ENCODE measurements at regions not wholly inside any gene's neighbourhood (a gene's known extent, or its start where the extent isn't known, plus 50 kb on each side); places are given as distances from the start of the nearest gene placed in this dataset.

- peak overlapping the region; percentile 13 for H2AFZ ChIP-seq (ENCODE audit: low read length)
- no peaks in the 10 kb centered on the region for H3K36me3 ChIP-seq (ENCODE audit: insufficient read depth, low read length)
- TF ChIP-seq CTCF (IDR thresholded peaks at IDR 0.05; ENCODE audit: extremely low read depth, low read depth, low read length): no peak
Measured at GRCh38 chr7:46630031-46630430, 709.0 kb upstream of the IGFBP3 start.

GRCh38 chr7:46628389-46628788 lies 707.3 kb upstream of the IGFBP3 start:
- peaks cover 6% of the 10 kb centered on the region for H3K4me1 ChIP-seq (ENCODE audit: insufficient read depth, low read length)
- H3K27me3 ChIP-seq (ENCODE audit: insufficient read depth, low read length): no peaks in the 10 kb centered on the region
- no peaks in the 10 kb centered on the region for H3K9me3 ChIP-seq (ENCODE audit: low read depth, low read length)
- no peak for DNase-seq (ENCODE audit: insufficient read length, low spot score, missing footprints)
- H4K20me1 ChIP-seq (ENCODE audit: insufficient read depth, low read length): no peaks in the 10 kb centered on the region
- H3K36me3 ChIP-seq (ENCODE audit: insufficient read depth, low read length): no peaks in the 10 kb centered on the region
- TF ChIP-seq CTCF (IDR thresholded peaks at IDR 0.05; ENCODE audit: extremely low read depth, low read depth, low read length): no peak
- H3K79me2 ChIP-seq (ENCODE audit: insufficient read depth, low read length): no peaks in the 10 kb centered on the region
- H2AFZ ChIP-seq (ENCODE audit: low read length): no peak overlapping the region
- H3K4me3 ChIP-seq (ENCODE audit: insufficient read depth, low read length): no peak overlapping the region
- H3K27ac ChIP-seq (ENCODE audit: low read depth, low read length): no peak overlapping the region
- no peak overlapping the region for H3K4me2 ChIP-seq (ENCODE audit: insufficient read depth, low read length)

More at GRCh38 chr7:46630031-46630430, 709.0 kb upstream of the IGFBP3 start:
- H3K27me3 ChIP-seq (ENCODE audit: insufficient read depth, low read length): no peaks in the 10 kb centered on the region
- H3K27ac ChIP-seq (ENCODE audit: low read depth, low read length): peak overlapping the region; percentile 17
- H3K79me2 ChIP-seq (ENCODE audit: insufficient read depth, low read length): no peaks in the 10 kb centered on the region
- H3K9me3 ChIP-seq (ENCODE audit: low read depth, low read length): no peaks in the 10 kb centered on the region
- peaks cover 6% of the 10 kb centered on the region for H3K4me1 ChIP-seq (ENCODE audit: insufficient read depth, low read length)
- H3K4me2 ChIP-seq (ENCODE audit: insufficient read depth, low read length): no peak overlapping the region
- no peak overlapping the region for H3K4me3 ChIP-seq (ENCODE audit: insufficient read depth, low read length)
- DNase-seq (ENCODE audit: insufficient read length, low spot score, missing footprints): peak; percentile 30
- no peaks in the 10 kb centered on the region for H4K20me1 ChIP-seq (ENCODE audit: insufficient read depth, low read length)

GRCh38 chr7:46626691-46627310 lies 705.7 kb upstream of the IGFBP3 start:
- peaks cover 6% of the 10 kb centered on the region for H3K4me1 ChIP-seq (ENCODE audit: insufficient read depth, low read length)
- DNase-seq (ENCODE audit: insufficient read length, low spot score, missing footprints): no peak
- no peaks in the 10 kb centered on the region for H3K27me3 ChIP-seq (ENCODE audit: insufficient read depth, low read length)
- H4K20me1 ChIP-seq (ENCODE audit: insufficient read depth, low read length): no peaks in the 10 kb centered on the region
- H3K9me3 ChIP-seq (ENCODE audit: low read depth, low read length): no peaks in the 10 kb centered on the region
- no peak overlapping the region for H3K4me2 ChIP-seq (ENCODE audit: insufficient read depth, low read length)
- no peaks in the 10 kb centered on the region for H3K79me2 ChIP-seq (ENCODE audit: insufficient read depth, low read length)
- H2AFZ ChIP-seq (ENCODE audit: low read length): no peak overlapping the region
- no peak overlapping the region for H3K4me3 ChIP-seq (ENCODE audit: insufficient read depth, low read length)
- no peak overlapping the region for H3K27ac ChIP-seq (ENCODE audit: low read depth, low read length)
- no peaks in the 10 kb centered on the region for H3K36me3 ChIP-seq (ENCODE audit: insufficient read depth, low read length)
- no peak for TF ChIP-seq CTCF (IDR thresholded peaks at IDR 0.05; ENCODE audit: extremely low read depth, low read depth, low read length)

- H3K79me2 ChIP-seq (ENCODE audit: insufficient read depth, low read length): no peaks in the 10 kb centered on the region
Measured at GRCh38 chr7:46626261-46626660, 705.2 kb upstream of the IGFBP3 start.

More at GRCh38 chr7:46626261-46626660, 705.2 kb upstream of the IGFBP3 start:
- no peak for DNase-seq (ENCODE audit: insufficient read length, low spot score, missing footprints)
- H3K4me1 ChIP-seq (ENCODE audit: insufficient read depth, low read length): peaks cover 6% of the 10 kb centered on the region
- H4K20me1 ChIP-seq (ENCODE audit: insufficient read depth, low read length): no peaks in the 10 kb centered on the region
- no peak overlapping the region for H3K4me3 ChIP-seq (ENCODE audit: insufficient read depth, low read length)
- no peak for TF ChIP-seq CTCF (IDR thresholded peaks at IDR 0.05; ENCODE audit: extremely low read depth, low read depth, low read length)
- H3K36me3 ChIP-seq (ENCODE audit: insufficient read depth, low read length): no peaks in the 10 kb centered on the region
- no peak overlapping the region for H3K4me2 ChIP-seq (ENCODE audit: insufficient read depth, low read length)
- H3K27ac ChIP-seq (ENCODE audit: low read depth, low read length): no peak overlapping the region
- no peak overlapping the region for H2AFZ ChIP-seq (ENCODE audit: low read length)
- H3K27me3 ChIP-seq (ENCODE audit: insufficient read depth, low read length): no peaks in the 10 kb centered on the region
- no peaks in the 10 kb centered on the region for H3K9me3 ChIP-seq (ENCODE audit: low read depth, low read length)

Measured in osteoblast (primary cell).